ENCODE measurements at regions not wholly inside any gene's neighbourhood (a gene's known extent, or its start where the extent isn't known, plus 50 kb on each side); places are given as distances from the start of the nearest gene placed in this dataset.

GRCh38 chr10:90997670-90998069 is 76.8 kb upstream of the ANKRD1 start:
- no peak for TF ChIP-seq ZBTB7A (IDR thresholded peaks at IDR 0.05; ENCODE audit: low read depth)
- no peak for TF ChIP-seq TAF1 (IDR thresholded peaks at IDR 0.05; ENCODE audit: low read depth)
- TF ChIP-seq CEBPB (IDR thresholded peaks at IDR 0.05), result no peak
- no peak for TF ChIP-seq RAD21 (IDR thresholded peaks at IDR 0.05; ENCODE audit: low read depth)
- no peak for TF ChIP-seq TCF12 (IDR thresholded peaks at IDR 0.05; ENCODE audit: low read depth)
- TF ChIP-seq TEAD4 (IDR thresholded peaks at IDR 0.05), result no peak
- no peak for TF ChIP-seq EGR1 (IDR thresholded peaks at IDR 0.05)
- no peak for TF ChIP-seq MAX (IDR thresholded peaks at IDR 0.05)
- no peak for TF ChIP-seq FOXM1 (IDR thresholded peaks at IDR 0.05; ENCODE audit: borderline replicate concordance, low read depth)
- TF ChIP-seq EP300 (IDR thresholded peaks at IDR 0.05; ENCODE audit: borderline replicate concordance), result no peak
- no peak for TF ChIP-seq NFIC (IDR thresholded peaks at IDR 0.05)
- TF ChIP-seq CREB1 (IDR thresholded peaks at IDR 0.05; ENCODE audit: low read depth), result no peak
- TF ChIP-seq USF1 (IDR thresholded peaks at IDR 0.05), result no peak
- no peak for TF ChIP-seq REST (IDR thresholded peaks at IDR 0.05; ENCODE audit: low read depth)

GRCh38 chr10:90998733-90999511 is 78.0 kb upstream of the ANKRD1 start:
- TF ChIP-seq YY1 (IDR thresholded peaks at IDR 0.05; ENCODE audit: low read depth) (no peak), NFIC (IDR thresholded peaks at IDR 0.05) (no peak), EGR1 (IDR thresholded peaks at IDR 0.05) (no peak), REST (IDR thresholded peaks at IDR 0.05; ENCODE audit: low read depth) (no peak), RAD21 (IDR thresholded peaks at IDR 0.05; ENCODE audit: low read depth) (no peak), CEBPB (IDR thresholded peaks at IDR 0.05) (no peak), EP300 (IDR thresholded peaks at IDR 0.05; ENCODE audit: borderline replicate concordance) (no peak), CREB1 (IDR thresholded peaks at IDR 0.05; ENCODE audit: low read depth) (no peak), USF1 (IDR thresholded peaks at IDR 0.05) (no peak), MAX (IDR thresholded peaks at IDR 0.05) (no peak), FOXM1 (IDR thresholded peaks at IDR 0.05; ENCODE audit: borderline replicate concordance, low read depth) (no peak), TEAD4 (IDR thresholded peaks at IDR 0.05) (no peak), TAF1 (IDR thresholded peaks at IDR 0.05; ENCODE audit: low read depth) (no peak), ZBTB7A (IDR thresholded peaks at IDR 0.05; ENCODE audit: low read depth) (no peak)

GRCh38 chr10:90999512-91000172 is 78.8 kb upstream of the ANKRD1 start:
- TF ChIP-seq MAX (IDR thresholded peaks at IDR 0.05), result no peak
- TF ChIP-seq NFIC (IDR thresholded peaks at IDR 0.05), result no peak
- TF ChIP-seq EP300 (IDR thresholded peaks at IDR 0.05; ENCODE audit: borderline replicate concordance), result no peak
- no peak for TF ChIP-seq ZBTB7A (IDR thresholded peaks at IDR 0.05; ENCODE audit: low read depth)
- TF ChIP-seq FOXM1 (IDR thresholded peaks at IDR 0.05; ENCODE audit: borderline replicate concordance, low read depth), result no peak
- no peak for TF ChIP-seq USF1 (IDR thresholded peaks at IDR 0.05)
- no peak for TF ChIP-seq TCF12 (IDR thresholded peaks at IDR 0.05; ENCODE audit: low read depth)
- no peak for TF ChIP-seq CEBPB (IDR thresholded peaks at IDR 0.05)
- no peak for TF ChIP-seq YY1 (IDR thresholded peaks at IDR 0.05; ENCODE audit: low read depth)
- no peak for TF ChIP-seq CREB1 (IDR thresholded peaks at IDR 0.05; ENCODE audit: low read depth)
- no peak for TF ChIP-seq REST (IDR thresholded peaks at IDR 0.05; ENCODE audit: low read depth)
- no peak for TF ChIP-seq EGR1 (IDR thresholded peaks at IDR 0.05)
- no peak for TF ChIP-seq RAD21 (IDR thresholded peaks at IDR 0.05; ENCODE audit: low read depth)
- TF ChIP-seq TEAD4 (IDR thresholded peaks at IDR 0.05), result no peak
- no peak for TF ChIP-seq TAF1 (IDR thresholded peaks at IDR 0.05; ENCODE audit: low read depth)
